D721Med (cell line): ENCODE measurements at regions not wholly inside any gene's neighbourhood (a gene's known extent, or its start where the extent isn't known, plus 50 kb on each side); places are given as distances from the start of the nearest gene placed in this dataset.

ENCODE experiments used
- DNase-seq: peaks from one replicate; pipeline ENCODE4 v3.0.0; 2011; ENCODE audit warnings: low spot score; ENCODE audit not compliant: insufficient read length
- FAIRE-seq: peaks from 2 replicates; lab custom pipeline; 2011; peaks lifted over from hg19 to GRCh38; lab: Jason Lieb, UNC
- TF ChIP-seq, protein P1 (sequence below): IDR thresholded peaks from 2 replicates; pipeline ENCODE4 v1.5.1; 2012; ENCODE audit warnings: mild to moderate bottlenecking, control low read depth; ENCODE audit not compliant: insufficient read depth; ENCODE audit errors: missing control alignments

DNA sequence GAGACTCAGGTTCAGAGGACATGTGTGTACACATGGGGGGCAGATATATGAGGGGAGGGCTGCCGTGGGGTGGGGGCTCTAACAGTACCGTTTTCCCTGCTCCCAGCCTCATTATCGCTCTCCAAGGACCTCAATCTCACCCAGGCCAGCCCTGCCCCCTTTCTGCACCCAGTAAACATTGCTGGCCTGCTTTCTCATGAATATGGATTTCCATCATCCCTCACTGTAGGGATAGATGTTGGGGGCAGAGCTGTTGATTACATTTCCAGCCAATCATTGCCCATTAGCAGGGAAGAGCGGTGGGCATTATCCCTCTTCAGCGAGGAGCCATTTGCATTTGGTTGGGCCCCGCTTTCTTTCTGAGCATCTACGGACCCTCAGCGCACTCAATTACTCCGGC, 273.8 kb downstream of the RPS6KC1 start:
- no peak for DNase-seq
- FAIRE-seq, result no peak
- TF ChIP-seq, protein P1, sequence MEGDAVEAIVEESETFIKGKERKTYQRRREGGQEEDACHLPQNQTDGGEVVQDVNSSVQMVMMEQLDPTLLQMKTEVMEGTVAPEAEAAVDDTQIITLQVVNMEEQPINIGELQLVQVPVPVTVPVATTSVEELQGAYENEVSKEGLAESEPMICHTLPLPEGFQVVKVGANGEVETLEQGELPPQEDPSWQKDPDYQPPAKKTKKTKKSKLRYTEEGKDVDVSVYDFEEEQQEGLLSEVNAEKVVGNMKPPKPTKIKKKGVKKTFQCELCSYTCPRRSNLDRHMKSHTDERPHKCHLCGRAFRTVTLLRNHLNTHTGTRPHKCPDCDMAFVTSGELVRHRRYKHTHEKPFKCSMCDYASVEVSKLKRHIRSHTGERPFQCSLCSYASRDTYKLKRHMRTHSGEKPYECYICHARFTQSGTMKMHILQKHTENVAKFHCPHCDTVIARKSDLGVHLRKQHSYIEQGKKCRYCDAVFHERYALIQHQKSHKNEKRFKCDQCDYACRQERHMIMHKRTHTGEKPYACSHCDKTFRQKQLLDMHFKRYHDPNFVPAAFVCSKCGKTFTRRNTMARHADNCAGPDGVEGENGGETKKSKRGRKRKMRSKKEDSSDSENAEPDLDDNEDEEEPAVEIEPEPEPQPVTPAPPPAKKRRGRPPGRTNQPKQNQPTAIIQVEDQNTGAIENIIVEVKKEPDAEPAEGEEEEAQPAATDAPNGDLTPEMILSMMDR, result no peak

GRCh38 chr1:213325482-213325881, 274.4 kb downstream of the RPS6KC1 start:
- DNase-seq (no peak), FAIRE-seq (no peak)
- TF ChIP-seq, protein P1, result no peak

DNA sequence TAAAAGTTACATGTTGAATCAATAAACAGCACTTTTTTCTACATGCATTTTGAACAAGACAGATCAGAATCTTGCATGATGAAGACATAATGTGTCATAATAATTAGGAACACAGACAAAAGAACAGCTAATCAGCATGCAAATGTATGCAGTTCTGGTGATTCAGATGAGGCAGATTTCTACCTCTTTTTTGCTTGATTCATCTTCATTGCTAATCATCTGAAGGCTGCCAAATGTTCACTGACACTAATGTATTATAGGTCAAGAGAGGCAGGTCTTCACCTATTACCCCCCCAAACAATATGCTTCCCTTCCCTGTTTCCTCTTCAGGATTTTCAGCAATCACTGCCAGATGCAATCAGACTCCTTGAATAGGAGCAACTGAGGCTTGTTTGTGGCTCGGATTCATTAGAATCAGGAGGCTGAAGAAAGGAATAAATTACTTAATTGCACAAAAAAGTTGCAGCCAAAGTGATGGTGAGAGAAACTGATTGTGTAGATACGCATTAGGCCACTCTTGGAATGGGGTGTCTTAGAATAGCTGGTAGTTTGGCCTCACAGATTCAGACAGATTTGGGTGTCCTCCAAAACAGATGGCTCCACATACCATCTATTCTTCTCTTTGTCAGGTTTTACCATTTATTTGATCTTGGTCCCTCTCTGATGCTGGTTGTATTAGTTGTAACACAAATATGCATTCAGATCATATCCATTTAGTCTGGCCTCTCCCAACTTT, 275.4 kb downstream of the RPS6KC1 start:
- no peak for FAIRE-seq
- DNase-seq, result no peak

DNA sequence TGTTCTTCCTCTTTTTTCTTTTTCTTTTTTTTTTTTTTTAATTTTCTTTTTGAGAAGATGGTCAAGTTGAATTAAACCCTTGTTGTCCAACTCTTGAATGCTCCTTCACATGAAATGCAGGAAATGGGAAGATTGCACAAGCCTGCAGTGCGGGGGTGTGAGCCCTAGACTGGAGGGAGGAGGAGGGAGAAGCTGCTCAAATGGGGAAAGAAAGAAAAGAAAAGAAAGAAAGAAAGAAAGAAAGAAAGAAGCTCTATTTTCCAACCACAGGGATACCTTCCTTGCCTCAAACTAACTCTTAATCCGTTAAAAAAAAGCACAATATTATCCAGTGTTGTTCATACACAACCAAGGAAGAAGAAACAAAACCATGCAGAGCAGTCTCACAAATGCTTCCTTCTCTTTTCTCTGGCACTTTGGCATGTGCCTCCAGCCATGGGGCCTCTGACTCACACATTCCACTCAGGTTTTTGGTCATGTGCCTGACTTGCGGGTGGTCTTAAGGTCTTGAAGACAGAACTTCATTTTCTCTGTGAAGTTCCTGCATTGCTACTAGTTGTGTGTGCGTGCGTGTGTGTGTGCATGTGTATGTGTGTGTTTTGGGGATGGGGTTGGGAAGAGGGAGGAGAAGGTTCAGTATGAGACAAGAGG, 276.1 kb downstream of the RPS6KC1 start:
- TF ChIP-seq, protein P1, result no peak
- DNase-seq (no peak), FAIRE-seq (no peak)

More for the DNA sequence above, 275.4 kb downstream of the RPS6KC1 start:
- TF ChIP-seq, protein P1, result no peak

- FAIRE-seq, result no peak
- TF ChIP-seq, protein P1, result no peak
- DNase-seq, result no peak
These were observed 278.5 kb downstream of the RPS6KC1 start for GRCh38 chr1:213329406-213330008.

DNA sequence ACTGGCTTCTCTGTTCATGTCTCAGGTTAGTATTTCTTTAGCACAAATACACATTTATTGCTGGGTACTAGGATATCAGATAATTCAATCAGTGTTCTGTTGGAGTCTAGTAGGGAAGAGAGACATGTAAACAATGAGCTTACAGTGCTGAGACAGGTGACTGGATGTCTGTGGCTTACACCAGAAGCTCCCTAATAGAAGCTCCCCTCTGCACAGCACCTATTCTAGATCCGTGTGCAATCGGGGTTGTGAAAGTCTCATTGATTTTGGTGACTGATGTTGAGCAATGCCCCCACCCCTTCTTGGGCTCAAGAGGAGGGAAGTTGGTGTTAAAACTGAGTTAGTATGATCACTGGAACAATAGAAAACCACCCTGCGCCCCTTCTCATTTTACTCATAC, 279.2 kb downstream of the RPS6KC1 start:
- TF ChIP-seq, protein P1, result no peak
- FAIRE-seq, result no peak
- no peak for DNase-seq
